HEK293 (cell line): ENCODE measurements at regions not wholly inside any gene's neighbourhood (a gene's known extent, or its start where the extent isn't known, plus 50 kb on each side); places are given as distances from the start of the nearest gene placed in this dataset.

Source experiments
- CTCF ChIA-PET: fragments of 350-600 bp; formaldehyde crosslinking; extraction: SDS; loops from one replicate; lab custom pipeline; 2021; ENCODE audit warnings: antibody characterized with exemption; lab: Yijun Ruan, JAX
- POLR2A ChIA-PET: fragments of 300-600 bp; formaldehyde crosslinking; extraction: SDS; loops from one replicate; lab custom pipeline; 2020; ENCODE audit warnings: antibody characterized with exemption, inconsistent platforms; lab: Yijun Ruan, JAX
- H3K27ac ChIP-seq: fragments of 200-500 bp; sonication (Bioruptor generic); 2 replicates; pipeline ENCODE4 v1.5.1; 2014; ENCODE audit warnings: low read depth, low read length, control low read depth, inconsistent platforms; ENCODE audit errors: extremely low read depth
- H3K36me3 ChIP-seq, 2 experiments: fragments of 200-500 bp in 1 of 2; sonication (Bioruptor generic) in 1 of 2; 1 replicate in 1 of 2; 2 replicates in 1 of 2; pipeline ENCODE4 v1.5.1; 2014 to 2017; ENCODE audit warnings: inconsistent platforms in 2 of 2, low read length in 2 of 2; ENCODE audit not compliant: control insufficient read depth in 2 of 2, insufficient read depth in 1 of 2
- H3K4me1 ChIP-seq: fragments of 200-500 bp; sonication (Bioruptor generic); 2 replicates; pipeline ENCODE4 v1.5.1; 2014; ENCODE audit warnings: mild to moderate bottlenecking, low read length, inconsistent platforms; ENCODE audit not compliant: control insufficient read depth, insufficient read depth
- H3K4me3 ChIP-seq: 2 replicates; pipeline ENCODE4 v1.5.1; 2011; ENCODE audit warnings: low read depth, mild to moderate bottlenecking, control low read depth, low read length, moderate library complexity
- H3K9me3 ChIP-seq: fragments of 200-500 bp; sonication (Bioruptor generic); 2 replicates; pipeline ENCODE4 v1.5.1; 2014; ENCODE audit warnings: low read depth, low read length, inconsistent platforms; ENCODE audit not compliant: control insufficient read depth, insufficient read depth
- ATF2 ChIP-seq: fragments of 450-650 bp; formaldehyde crosslinking; IDR thresholded peaks from 2 replicates; pipeline ENCODE4 v1.5.1; 2016; ENCODE audit warnings: missing biosample characterization, missing genetic modification characterization, low read depth
- GLI4 ChIP-seq: fragments of 450-650 bp; formaldehyde crosslinking; IDR thresholded peaks from 2 replicates; pipeline ENCODE4 v1.5.1; 2016; ENCODE audit warnings: missing biosample characterization, missing genetic modification characterization
- GLIS2 ChIP-seq: fragments of 450-650 bp; formaldehyde crosslinking; IDR thresholded peaks from 2 replicates; pipeline ENCODE4 v1.5.1; 2016; ENCODE audit warnings: missing biosample characterization, missing genetic modification characterization
- HOXA7 ChIP-seq: sonication (generic); formaldehyde crosslinking; IDR thresholded peaks from 2 replicates; pipeline ENCODE4 v1.8.1; 2022; ENCODE audit warnings: missing genetic modification reagents, borderline replicate concordance
- SCRT1 ChIP-seq: fragments of 450-650 bp; formaldehyde crosslinking; IDR thresholded peaks from 2 replicates; pipeline ENCODE4 v1.5.1; 2016; ENCODE audit warnings: missing biosample characterization, missing genetic modification characterization, borderline replicate concordance
- TSHZ1 ChIP-seq: fragments of 450-650 bp; formaldehyde crosslinking; IDR thresholded peaks from 2 replicates; pipeline ENCODE4 v1.5.1; 2016; ENCODE audit warnings: missing biosample characterization, missing genetic modification characterization, borderline replicate concordance
- ZFP69B ChIP-seq: fragments of 450-650 bp; formaldehyde crosslinking; IDR thresholded peaks from 2 replicates; pipeline ENCODE4 v1.5.1; 2016; ENCODE audit warnings: missing biosample characterization, missing genetic modification characterization
- ZIC2 ChIP-seq: fragments of 450-650 bp; formaldehyde crosslinking; IDR thresholded peaks from 2 replicates; pipeline ENCODE4 v1.5.1; 2016; ENCODE audit warnings: missing biosample characterization, missing genetic modification characterization
- ZNF18 ChIP-seq: fragments of 450-650 bp; formaldehyde crosslinking; IDR thresholded peaks from 2 replicates; pipeline ENCODE4 v1.5.1; 2016; ENCODE audit warnings: missing biosample characterization, missing genetic modification characterization
- ZNF248 ChIP-seq: fragments of 450-650 bp; formaldehyde crosslinking; IDR thresholded peaks from 2 replicates; pipeline ENCODE4 v1.5.1; 2017; ENCODE audit warnings: missing biosample characterization, missing genetic modification characterization
- ZNF324 ChIP-seq: fragments of 450-650 bp; formaldehyde crosslinking; IDR thresholded peaks from 2 replicates; pipeline ENCODE4 v1.5.1; 2016; ENCODE audit warnings: missing biosample characterization, missing genetic modification characterization
- ZNF37A ChIP-seq: fragments of 450-650 bp; IDR thresholded peaks from 2 replicates; pipeline ENCODE4 v1.5.1; 2018; ENCODE audit warnings: missing biosample characterization, missing genetic modification characterization
- ZNF433 ChIP-seq: fragments of 450-650 bp; formaldehyde crosslinking; IDR thresholded peaks from 2 replicates; pipeline ENCODE4 v1.5.1; 2016; ENCODE audit warnings: missing biosample characterization, missing genetic modification characterization, low read depth
- ZNF473 ChIP-seq: fragments of 450-650 bp; formaldehyde crosslinking; IDR thresholded peaks from 2 replicates; pipeline ENCODE4 v1.5.1; 2017; ENCODE audit warnings: missing biosample characterization, missing genetic modification characterization
- ZNF510 ChIP-seq: fragments of 450-650 bp; formaldehyde crosslinking; IDR thresholded peaks from 2 replicates; pipeline ENCODE4 v1.5.1; 2018; ENCODE audit warnings: mild to moderate bottlenecking, missing genetic modification characterization, missing biosample characterization; ENCODE audit not compliant: insufficient replicate concordance
- ZNF529 ChIP-seq: fragments of 450-650 bp; formaldehyde crosslinking; IDR thresholded peaks from 2 replicates; pipeline ENCODE4 v1.5.1; 2017; ENCODE audit warnings: missing genetic modification characterization, missing biosample characterization; ENCODE audit not compliant: insufficient replicate concordance
- ZNF600 ChIP-seq: fragments of 450-650 bp; formaldehyde crosslinking; IDR thresholded peaks from 2 replicates; pipeline ENCODE4 v1.5.1; 2016; ENCODE audit warnings: missing biosample characterization, missing genetic modification characterization
- ZNF624 ChIP-seq: fragments of 450-650 bp; formaldehyde crosslinking; IDR thresholded peaks from 2 replicates; pipeline ENCODE4 v1.5.1; 2017; ENCODE audit warnings: missing biosample characterization, missing genetic modification characterization
- ZNF626 ChIP-seq: fragments of 450-650 bp; sonication (Bioruptor Pico); formaldehyde crosslinking; IDR thresholded peaks from 2 replicates; pipeline ENCODE4 v1.5.1; 2018; ENCODE audit warnings: missing biosample characterization, missing genetic modification characterization, inconsistent platforms
- ZNF692 ChIP-seq: fragments of 450-650 bp; formaldehyde crosslinking; IDR thresholded peaks from 2 replicates; pipeline ENCODE4 v1.5.1; 2016; ENCODE audit warnings: missing biosample characterization, missing genetic modification characterization
- ZNF837 ChIP-seq: fragments of 450-650 bp; formaldehyde crosslinking; IDR thresholded peaks from 2 replicates; pipeline ENCODE4 v1.5.1; 2016; ENCODE audit warnings: missing biosample characterization, missing genetic modification characterization
- ZSCAN23 ChIP-seq: fragments of 450-650 bp; formaldehyde crosslinking; IDR thresholded peaks from 2 replicates; pipeline ENCODE4 v1.5.1; 2016; ENCODE audit warnings: missing biosample characterization, missing genetic modification characterization
- ZSCAN4 ChIP-seq: fragments of 450-650 bp; formaldehyde crosslinking; IDR thresholded peaks from 2 replicates; pipeline ENCODE4 v1.5.1; 2017; ENCODE audit warnings: missing biosample characterization, missing genetic modification characterization

- ChIA-PET CTCF (interaction anchor here (0.6 to 0.9 kb wide), 2 partner anchors 136 to 204 kb away, joined by 3 to 5 read pairs; no protein-coding TSS in a partner anchor), POLR2A (no interaction called here)
- TF ChIP-seq ZNF624 (tag by site-specific recombination) (no peak), ZIC2 (tag by site-specific recombination) (no peak), ZNF473 (no peak)
- Histone ChIP-seq H3K9me3 (no peaks in the 10 kb centered on the region), H3K36me3 (no peaks in the 10 kb centered on the region), H3K4me3 (no peak overlapping the region), H3K27ac (no peak overlapping the region), H3K4me1 (no peaks in the 10 kb centered on the region)
Measured at GRCh38 chr5:29218138-29218537, 1975.3 kb upstream of the CDH6 start.

GRCh38 chr5:29214839-29215238 is 1978.6 kb upstream of the CDH6 start:
- no peaks in the 10 kb centered on the region for H3K9me3 ChIP-seq
- no peak for TF ChIP-seq ZNF600
- TF ChIP-seq ZNF529 (tag by site-specific recombination) = no peak
- no peak for TF ChIP-seq HOXA7 (CRISPR knock-in tag)
- POLR2A ChIA-PET = no interaction called here
- H3K4me3 ChIP-seq = no peak overlapping the region
- H3K36me3 ChIP-seq = no peaks in the 10 kb centered on the region
- no peaks in the 10 kb centered on the region for H3K4me1 ChIP-seq
- H3K27ac ChIP-seq = no peak overlapping the region
- CTCF ChIA-PET = no interaction called here

GRCh38 chr5:29213475-29213874 is 1980.0 kb upstream of the CDH6 start:
- Histone ChIP-seq H3K27ac (no peak overlapping the region), H3K4me1 (no peaks in the 10 kb centered on the region), H3K4me3 (no peak overlapping the region), H3K36me3 (no peaks in the 10 kb centered on the region), H3K9me3 (no peaks in the 10 kb centered on the region)
- TF ChIP-seq ATF2 (no peak), ZNF248 (no peak), GLI4 (tag by site-specific recombination) (no peak), ZNF837 (no peak), ZNF624 (tag by site-specific recombination) (no peak), ZNF626 (tag by site-specific recombination) (no peak), ZNF510 (tag by site-specific recombination) (no peak), ZNF18 (no peak), SCRT1 (tag by site-specific recombination) (no peak), ZNF692 (tag by site-specific recombination) (no peak), ZNF433 (no peak), ZSCAN4 (tag by site-specific recombination) (no peak), ZFP69B (tag by site-specific recombination) (no peak), ZNF600 (no peak), ZNF37A (no peak), ZNF324 (tag by site-specific recombination) (no peak), ZSCAN23 (tag by site-specific recombination) (no peak), TSHZ1 (no peak), GLIS2 (tag by site-specific recombination) (no peak)
- ChIA-PET POLR2A (no interaction called here), CTCF (interaction anchor here (0.6 kb wide), 1 partner anchor 13 kb away, joined by 3 read pairs; no protein-coding TSS in a partner anchor)
